ENCODE measurements at regions not wholly inside any gene's neighbourhood (a gene's known extent, or its start where the extent isn't known, plus 50 kb on each side); places are given as distances from the start of the nearest gene placed in this dataset.

- no peak for TF ChIP-seq ZBTB33 (IDR thresholded peaks at IDR 0.05)
Measured at GRCh38 chr2:128521482-128521881, 202.8 kb upstream of the HS6ST1 start (continued).

- Histone ChIP-seq H3K27me3 (ENCODE audit: control insufficient read depth in 4 of 4, insufficient read depth in 4 of 4, low read length in 3 of 4) (no peaks in the 10 kb centered on the region), H3K27ac (ENCODE audit: low read depth in 1 of 2, low read length in 2 of 2) (no peak overlapping the region), H3K36me3 (ENCODE audit: control insufficient read depth in 4 of 4, insufficient read depth in 3 of 4, low read depth in 1 of 4, low read length in 3 of 4) (no peaks in the 10 kb centered on the region), H3K4me1 (ENCODE audit: control insufficient read depth in 4 of 4, insufficient read depth in 4 of 4, low read length in 3 of 4) (no peaks in the 10 kb centered on the region), H3K9me3 (ENCODE audit: control insufficient read depth in 4 of 4, low read length in 3 of 4) (no peaks in the 10 kb centered on the region), H3K4me3 (ENCODE audit: low read depth in 1 of 3, low read length in 3 of 3) (no peak overlapping the region), H3K9ac (ENCODE audit: low read depth in 1 of 2, low read length in 2 of 2) (no peak overlapping the region)
- TF ChIP-seq RXRA (IDR thresholded peaks at IDR 0.05) (no peak), YY1 (IDR thresholded peaks at IDR 0.05) (no peak), FOXA2 (IDR thresholded peaks at IDR 0.05) (no peak), CTCF (IDR thresholded peaks at IDR 0.05; ENCODE audit: low read depth, low read length, missing input control) (no peak)
- DNase-seq (ENCODE audit: low spot score) = no peak
- WGBS = 86% methylated on average over 7 of the region's 7 CpGs
Measured at GRCh38 chr2:128522829-128523228, 204.2 kb upstream of the HS6ST1 start.

GRCh38 chr2:128523457-128523856 lies 204.8 kb upstream of the HS6ST1 start:
- Histone ChIP-seq H3K27me3 (ENCODE audit: control insufficient read depth in 4 of 4, insufficient read depth in 4 of 4, low read length in 3 of 4) (no peaks in the 10 kb centered on the region), H3K36me3 (ENCODE audit: control insufficient read depth in 4 of 4, insufficient read depth in 3 of 4, low read depth in 1 of 4, low read length in 3 of 4) (no peaks in the 10 kb centered on the region), H3K4me3 (ENCODE audit: low read depth in 1 of 3, low read length in 3 of 3) (no peak overlapping the region), H3K9ac (ENCODE audit: low read depth in 1 of 2, low read length in 2 of 2) (no peak overlapping the region), H3K4me1 (ENCODE audit: control insufficient read depth in 4 of 4, insufficient read depth in 4 of 4, low read length in 3 of 4) (no peaks in the 10 kb centered on the region), H3K27ac (ENCODE audit: low read depth in 1 of 2, low read length in 2 of 2) (no peak overlapping the region), H3K9me3 (ENCODE audit: control insufficient read depth in 4 of 4, low read length in 3 of 4) (no peaks in the 10 kb centered on the region)
- 81% methylated on average over 4 of the region's 4 CpGs for WGBS
- DNase-seq (ENCODE audit: low spot score) = no peak
- TF ChIP-seq SP1 (IDR thresholded peaks at IDR 0.05) (no peak), HNF4A (conservative IDR thresholded peaks at IDR 0.05) (no peak), GABPA (IDR thresholded peaks at IDR 0.05 in 1 of 2, conservative IDR thresholded peaks at IDR 0.05 in 1 of 2) (no peak), FOXA1 (IDR thresholded peaks at IDR 0.05) (no peak), EGR1 (IDR thresholded peaks at IDR 0.05; ENCODE audit: low read depth in 2 of 2) (no peak)

GRCh38 chr2:128524183-128524582 lies 205.5 kb upstream of the HS6ST1 start:
- WGBS = 77% methylated on average over 6 of the region's 6 CpGs
- no peak for TF ChIP-seq HNF4A (conservative IDR thresholded peaks at IDR 0.05)
- TF ChIP-seq HNF4G (IDR thresholded peaks at IDR 0.05) = no peak
- no peak for TF ChIP-seq REST (IDR thresholded peaks at IDR 0.05)
- no peak for TF ChIP-seq FOXA2 (IDR thresholded peaks at IDR 0.05)
- no peak for TF ChIP-seq ATF3 (IDR thresholded peaks at IDR 0.05)
- TF ChIP-seq FOXA1 (IDR thresholded peaks at IDR 0.05) = no peak
- no peak for TF ChIP-seq YY1 (IDR thresholded peaks at IDR 0.05)
- TF ChIP-seq RAD21 (IDR thresholded peaks at IDR 0.05) = no peak
- TF ChIP-seq MAX (IDR thresholded peaks at IDR 0.05) = no peak
- TF ChIP-seq TAF1 (conservative IDR thresholded peaks at IDR 0.05) = no peak
- TF ChIP-seq EGR1 (IDR thresholded peaks at IDR 0.05; ENCODE audit: low read depth in 2 of 2) = no peak
- no peak for TF ChIP-seq ZBTB33 (IDR thresholded peaks at IDR 0.05)
- TF ChIP-seq RXRA (IDR thresholded peaks at IDR 0.05) = no peak

More at GRCh38 chr2:128524183-128524582, 205.5 kb upstream of the HS6ST1 start:
- Histone ChIP-seq H3K27ac (ENCODE audit: low read depth in 1 of 2, low read length in 2 of 2) (no peak overlapping the region), H3K9me3 (ENCODE audit: control insufficient read depth in 4 of 4, low read length in 3 of 4) (no peaks in the 10 kb centered on the region), H3K4me1 (ENCODE audit: control insufficient read depth in 4 of 4, insufficient read depth in 4 of 4, low read length in 3 of 4) (no peaks in the 10 kb centered on the region), H3K4me3 (ENCODE audit: low read depth in 1 of 3, low read length in 3 of 3) (no peak overlapping the region), H3K36me3 (ENCODE audit: control insufficient read depth in 4 of 4, insufficient read depth in 3 of 4, low read depth in 1 of 4, low read length in 3 of 4) (no peaks in the 10 kb centered on the region), H3K9ac (ENCODE audit: low read depth in 1 of 2, low read length in 2 of 2) (no peak overlapping the region), H3K27me3 (ENCODE audit: control insufficient read depth in 4 of 4, insufficient read depth in 4 of 4, low read length in 3 of 4) (no peaks in the 10 kb centered on the region)
- DNase-seq (ENCODE audit: low spot score) = no peak

All from liver (tissue), 8 donors.